IMR-90 (cell line): ENCODE measurements at regions not wholly inside any gene's neighbourhood (a gene's known extent, or its start where the extent isn't known, plus 50 kb on each side); places are given as distances from the start of the nearest gene placed in this dataset.

Experiments
- ATAC-seq: fragments of 200-7000 bp; cut with Tn5 transposase; 2 replicates; pipeline ENCODE4 v1.9.1; 2020; ENCODE audit warnings: low read depth, mild to moderate bottlenecking, moderate library complexity
- BruUV-seq: library from RNA; stranded (reverse); fragments of 400-500 nt; replicated peaks from 2 replicates; lab custom pipeline; 2021; lab: Mats Ljungman, UMichigan
- CTCF ChIA-PET: fragments of 300-600 bp; formaldehyde crosslinking; extraction: SDS; loops from one replicate; lab custom pipeline; 2021; ENCODE audit warnings: antibody characterized with exemption; lab: Yijun Ruan, JAX
- POLR2A ChIA-PET: fragments of 300-600 bp; sonication (Branson Sonifier 250); formaldehyde crosslinking; loops from one replicate; lab custom pipeline; 2022; ENCODE audit warnings: antibody characterized with exemption; ENCODE audit not compliant: unreplicated experiment; lab: Charles Lee
- DNase-seq: peaks from one replicate; pipeline ENCODE4 v3.0.0; 2013
- H2AFZ ChIP-seq: replicated peaks from 2 replicates; pipeline ENCODE3; 2013; ENCODE audit warnings: low read length, mild to moderate bottlenecking; ENCODE audit not compliant: poor library complexity
- H2AK5ac ChIP-seq: 2 replicates; pipeline ENCODE4 v1.6.1; 2013; ENCODE audit warnings: low read depth, low read length, inconsistent platforms
- H2AK9ac ChIP-seq: replicated peaks from 2 replicates; pipeline ENCODE3; 2013; ENCODE audit warnings: mild to moderate bottlenecking, low read depth, low read length, moderate library complexity; ENCODE audit not compliant: poor library complexity
- H2BK120ac ChIP-seq: 2 replicates; pipeline ENCODE4 v1.6.1; 2013; ENCODE audit warnings: low read depth, low read length, inconsistent platforms
- H2BK15ac ChIP-seq: 3 replicates; pipeline ENCODE4 v1.6.1; 2013; ENCODE audit warnings: low read depth, low read length, inconsistent platforms
- H2BK20ac ChIP-seq: 2 replicates; pipeline ENCODE4 v1.6.1; 2013; ENCODE audit warnings: low read depth, mild to moderate bottlenecking, inconsistent platforms, low read length, moderate library complexity
- H2BK5ac ChIP-seq: 2 replicates; pipeline ENCODE4 v1.6.1; 2013; ENCODE audit warnings: mild to moderate bottlenecking, low read depth, low read length, inconsistent platforms; ENCODE audit not compliant: poor library complexity, severe bottlenecking
- H3K14ac ChIP-seq: replicated peaks from 2 replicates; pipeline ENCODE4 v1.6.1; 2013; ENCODE audit warnings: low read depth, low read length, inconsistent platforms
- H3K18ac ChIP-seq: 2 replicates; pipeline ENCODE4 v1.6.1; 2013; ENCODE audit warnings: low read depth, low read length, control low read depth
- H3K23ac ChIP-seq: 2 replicates; pipeline ENCODE4 v1.6.1; 2013; ENCODE audit warnings: low read depth, low read length, inconsistent platforms
- H3K27ac ChIP-seq: 2 replicates; pipeline ENCODE4 v1.5.1; 2013; ENCODE audit warnings: mild to moderate bottlenecking, control low read depth, low read length; ENCODE audit not compliant: insufficient read depth
- H3K27me3 ChIP-seq: 2 replicates; pipeline ENCODE4 v1.6.1; 2013; ENCODE audit warnings: low read length; ENCODE audit not compliant: control insufficient read depth, insufficient read depth
- H3K36me3 ChIP-seq: 2 replicates; pipeline ENCODE4 v1.6.1; 2013; ENCODE audit warnings: low read length, mixed read lengths; ENCODE audit not compliant: control insufficient read depth, insufficient read depth
- H3K4ac ChIP-seq: 2 replicates; pipeline ENCODE4 v1.6.1; 2013; ENCODE audit warnings: low read depth, low read length, inconsistent platforms
- H3K4me1 ChIP-seq: 2 replicates; pipeline ENCODE4 v1.6.1; 2013; ENCODE audit warnings: low read length, mixed read lengths; ENCODE audit not compliant: control insufficient read depth, insufficient read depth
- H3K4me2 ChIP-seq: 2 replicates; pipeline ENCODE4 v1.6.1; 2013; ENCODE audit warnings: low read depth, mild to moderate bottlenecking, control low read depth, low read length, moderate library complexity
- H3K4me3 ChIP-seq: 2 replicates; pipeline ENCODE4 v1.5.1; 2013; ENCODE audit warnings: low read depth, mild to moderate bottlenecking, control low read depth, low read length, moderate library complexity; ENCODE audit not compliant: insufficient read depth
- H3K56ac ChIP-seq: 2 replicates; pipeline ENCODE4 v1.6.1; 2013; ENCODE audit warnings: low read length, inconsistent platforms; ENCODE audit not compliant: insufficient read depth; ENCODE audit errors: extremely low read depth
- H3K79me1 ChIP-seq, 2 experiments: 2 replicates each; pipeline ENCODE4 v1.6.1; 2013; ENCODE audit warnings: low read length in 2 of 2, inconsistent platforms in 1 of 2, low read depth in 1 of 2
- H3K9ac ChIP-seq: 2 replicates; pipeline ENCODE4 v1.6.1; 2013; ENCODE audit warnings: low read depth, low read length, control low read depth
- H3K9me1 ChIP-seq: 2 replicates; pipeline ENCODE4 v1.6.1; 2013; ENCODE audit warnings: low read length, inconsistent platforms; ENCODE audit not compliant: insufficient read depth
- H3K9me3 ChIP-seq: 2 replicates; pipeline ENCODE4 v1.6.1; 2013; ENCODE audit warnings: low read length; ENCODE audit not compliant: control insufficient read depth, insufficient read depth
- H4K20me1 ChIP-seq: 2 replicates; pipeline ENCODE4 v1.6.1; 2013; ENCODE audit warnings: low read length, inconsistent platforms; ENCODE audit not compliant: insufficient read depth
- H4K5ac ChIP-seq: 2 replicates; pipeline ENCODE4 v1.6.1; 2013; ENCODE audit warnings: mild to moderate bottlenecking, low read depth, low read length, control low read depth
- H4K8ac ChIP-seq, 2 experiments: 2 replicates each; pipeline ENCODE4 v1.6.1; 2013; ENCODE audit warnings: low read depth in 2 of 2, low read length in 2 of 2, control low read depth in 1 of 2, inconsistent platforms in 1 of 2
- H4K91ac ChIP-seq: 2 replicates; pipeline ENCODE4 v1.6.1; 2013; ENCODE audit warnings: low read depth, low read length, inconsistent platforms; ENCODE audit not compliant: insufficient read depth
- BHLHE40 ChIP-seq: fragments of 150-350 bp; IDR thresholded peaks from 2 replicates; pipeline ENCODE4 v1.6.1; 2016; ENCODE audit warnings: mild to moderate bottlenecking, low read depth, low read length
- CEBPB ChIP-seq: IDR thresholded peaks from 2 replicates; pipeline ENCODE4 v1.6.1; 2012; ENCODE audit warnings: low read depth, low read length, improper control_type of control experiment
- CHD1 ChIP-seq: IDR thresholded peaks from 2 replicates; pipeline ENCODE4 v1.6.1; 2012; ENCODE audit warnings: low read depth, low read length, improper control_type of control experiment
- FOS ChIP-seq: fragments of 150-350 bp; IDR thresholded peaks from 2 replicates; pipeline ENCODE4 v1.6.1; 2016; ENCODE audit warnings: low read depth, low read length
- MAFK ChIP-seq: IDR thresholded peaks from 2 replicates; pipeline ENCODE4 v1.6.1; 2012; ENCODE audit warnings: low read depth, low read length, improper control_type of control experiment
- MAZ ChIP-seq: IDR thresholded peaks from 2 replicates; pipeline ENCODE4 v1.6.1; 2012; ENCODE audit warnings: low read depth, mild to moderate bottlenecking, low read length, improper control_type of control experiment, moderate library complexity, borderline replicate concordance
- MXI1 ChIP-seq: IDR thresholded peaks from 2 replicates; pipeline ENCODE4 v1.6.1; 2012; ENCODE audit warnings: low read depth, mild to moderate bottlenecking, low read length, moderate library complexity, borderline replicate concordance
- NFE2L2 ChIP-seq: fragments of 150-350 bp; IDR thresholded peaks from 2 replicates; pipeline ENCODE4 v1.6.1; 2016; ENCODE audit warnings: low read depth, mild to moderate bottlenecking, low read length
- POLR2A ChIP-seq: IDR thresholded peaks from 2 replicates; pipeline ENCODE4 v1.6.1; 2012; ENCODE audit warnings: mild to moderate bottlenecking, low read depth, low read length
- RAD21 ChIP-seq: IDR thresholded peaks from 2 replicates; pipeline ENCODE4 v1.6.1; 2012; ENCODE audit warnings: low read length, improper control_type of control experiment
- RCOR1 ChIP-seq: IDR thresholded peaks from 2 replicates; pipeline ENCODE4 v1.6.1; 2012; ENCODE audit warnings: mild to moderate bottlenecking, low read length, improper control_type of control experiment; ENCODE audit not compliant: insufficient replicate concordance
- RFX5 ChIP-seq: IDR thresholded peaks from 2 replicates; pipeline ENCODE4 v1.8.0; 2012; ENCODE audit warnings: low read depth, mild to moderate bottlenecking, low read length, moderate library complexity
- SMC3 ChIP-seq: fragments of 150-350 bp; IDR thresholded peaks from 2 replicates; pipeline ENCODE4 v1.6.1; 2016; ENCODE audit warnings: low read depth, mild to moderate bottlenecking, antibody characterized with exemption, low read length, moderate library complexity
- WGBS, 2 experiments: methylation state at CpG; one replicate each; pipeline versions ENCODE4 v1.1.5 to v1.1.7; 2013; ENCODE audit warnings: missing lambda C conversion rate in 2 of 2; ENCODE audit not compliant: insufficient read length in 1 of 2; ENCODE audit errors: extremely low coverage in 2 of 2; 5-methylcytosine and 5-hydroxymethylcytosine counted together
- dilution Hi-C: fragments of 300-500 bp; cut with HindIII; formaldehyde crosslinking; loops from one replicate; pipeline ENCODE4 v1.14.3; 2018; ENCODE audit warnings: low sequenced_read_pairs; ENCODE audit not compliant: unreplicated experiment
- in situ Hi-C: fragments of 300-500 bp; cut with MboI; formaldehyde crosslinking; loops from 3 replicates; pipeline ENCODE4 v1.14.3; 2019; ENCODE audit warnings: low sequenced_read_pairs, inconsistent platforms, mixed read lengths
- intact Hi-C: fragments of 100-400 bp; cut with micrococcal nuclease; formaldehyde crosslinking; loops from 2 replicates; pipeline ENCODE4 v1.10.0; 2022
- TF ChIP-seq, protein P1 (sequence below): conservative IDR thresholded peaks from 2 replicates; pipeline ENCODE4 v1.5.1; 2012; ENCODE audit warnings: mild to moderate bottlenecking, low read depth, low read length, improper control_type of control experiment
- TF ChIP-seq, protein P2 (sequence below): fragments of 150-350 bp; IDR thresholded peaks from 2 replicates; pipeline ENCODE4 v1.6.1; 2016; ENCODE audit warnings: low read depth, mild to moderate bottlenecking, low read length, moderate library complexity, borderline replicate concordance
- TF ChIP-seq, protein P3 (sequence below): fragments of 150-350 bp; IDR thresholded peaks from 2 replicates; pipeline ENCODE4 v1.6.1; 2017; ENCODE audit warnings: mild to moderate bottlenecking, antibody characterized with exemption, low read length, low read depth

DNA sequence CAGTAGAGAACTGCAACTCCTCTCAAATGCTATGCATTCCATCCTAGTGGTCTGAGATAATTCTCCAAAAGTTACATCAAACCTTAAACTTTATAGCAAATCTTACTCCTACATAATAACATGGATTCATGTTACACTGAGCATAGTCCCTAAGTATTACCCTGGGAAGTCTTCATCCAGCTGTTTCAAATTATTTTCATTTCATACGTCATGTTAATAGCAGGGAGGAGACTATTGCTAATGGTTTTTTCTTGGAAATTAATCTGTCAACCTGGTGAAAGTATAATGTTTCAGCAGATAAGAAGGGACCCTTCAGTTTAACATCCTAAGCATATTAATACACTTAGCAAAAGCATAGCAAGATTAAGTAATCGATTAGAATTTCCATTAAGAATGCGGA, 318.1 kb downstream of the USP25 start:
- Histone ChIP-seq H3K79me1 (no peaks in the 10 kb centered on the region), H3K23ac (no peak overlapping the region), H3K18ac (no peak overlapping the region), H4K8ac (no peak overlapping the region), H3K9me1 (no peaks in the 10 kb centered on the region), H3K9ac (no peak overlapping the region), H3K36me3 (no peaks in the 10 kb centered on the region), H2AK5ac (no peak overlapping the region), H4K20me1 (no peaks in the 10 kb centered on the region), H4K91ac (no peak overlapping the region), H4K5ac (no peak overlapping the region), H3K14ac (no peak overlapping the region), H2BK20ac (no peak overlapping the region), H3K56ac (no peak overlapping the region), H2BK15ac (no peak overlapping the region), H2AFZ (no peak overlapping the region), H3K4me2 (no peak overlapping the region), H3K9me3 (no peaks in the 10 kb centered on the region), H2BK5ac (no peak overlapping the region), H3K4me3 (no peak overlapping the region), H3K27me3 (no peaks in the 10 kb centered on the region), H2AK9ac (no peak overlapping the region), H3K4me1 (0 out of 2 replicates have a peak, but pooled peaks cover 2% of the 10 kb centered on the region), H3K4ac (no peak overlapping the region), H2BK120ac (no peak overlapping the region), H3K27ac (no peak overlapping the region)
- in situ Hi-C loops (no loop called here), dilution Hi-C loops (no loop called here), intact Hi-C loops (no loop called here)
- ChIA-PET POLR2A (no interaction called here), CTCF (no interaction called here)
- ATAC-seq, result peak; percentile 95
- TF ChIP-seq MXI1, result no peak
- TF ChIP-seq MAFK, result no peak
- no peak for TF ChIP-seq CEBPB
- no peak for TF ChIP-seq CHD1
- TF ChIP-seq FOS, result no peak
- no peak for TF ChIP-seq RCOR1
- TF ChIP-seq MAZ, result no peak
- TF ChIP-seq, protein P1, sequence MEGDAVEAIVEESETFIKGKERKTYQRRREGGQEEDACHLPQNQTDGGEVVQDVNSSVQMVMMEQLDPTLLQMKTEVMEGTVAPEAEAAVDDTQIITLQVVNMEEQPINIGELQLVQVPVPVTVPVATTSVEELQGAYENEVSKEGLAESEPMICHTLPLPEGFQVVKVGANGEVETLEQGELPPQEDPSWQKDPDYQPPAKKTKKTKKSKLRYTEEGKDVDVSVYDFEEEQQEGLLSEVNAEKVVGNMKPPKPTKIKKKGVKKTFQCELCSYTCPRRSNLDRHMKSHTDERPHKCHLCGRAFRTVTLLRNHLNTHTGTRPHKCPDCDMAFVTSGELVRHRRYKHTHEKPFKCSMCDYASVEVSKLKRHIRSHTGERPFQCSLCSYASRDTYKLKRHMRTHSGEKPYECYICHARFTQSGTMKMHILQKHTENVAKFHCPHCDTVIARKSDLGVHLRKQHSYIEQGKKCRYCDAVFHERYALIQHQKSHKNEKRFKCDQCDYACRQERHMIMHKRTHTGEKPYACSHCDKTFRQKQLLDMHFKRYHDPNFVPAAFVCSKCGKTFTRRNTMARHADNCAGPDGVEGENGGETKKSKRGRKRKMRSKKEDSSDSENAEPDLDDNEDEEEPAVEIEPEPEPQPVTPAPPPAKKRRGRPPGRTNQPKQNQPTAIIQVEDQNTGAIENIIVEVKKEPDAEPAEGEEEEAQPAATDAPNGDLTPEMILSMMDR, result no peak
- TF ChIP-seq, protein P2, sequence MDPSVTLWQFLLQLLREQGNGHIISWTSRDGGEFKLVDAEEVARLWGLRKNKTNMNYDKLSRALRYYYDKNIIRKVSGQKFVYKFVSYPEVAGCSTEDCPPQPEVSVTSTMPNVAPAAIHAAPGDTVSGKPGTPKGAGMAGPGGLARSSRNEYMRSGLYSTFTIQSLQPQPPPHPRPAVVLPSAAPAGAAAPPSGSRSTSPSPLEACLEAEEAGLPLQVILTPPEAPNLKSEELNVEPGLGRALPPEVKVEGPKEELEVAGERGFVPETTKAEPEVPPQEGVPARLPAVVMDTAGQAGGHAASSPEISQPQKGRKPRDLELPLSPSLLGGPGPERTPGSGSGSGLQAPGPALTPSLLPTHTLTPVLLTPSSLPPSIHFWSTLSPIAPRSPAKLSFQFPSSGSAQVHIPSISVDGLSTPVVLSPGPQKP, result no peak
- TF ChIP-seq SMC3, result no peak
- TF ChIP-seq POLR2A, result no peak
- TF ChIP-seq, protein P3, sequence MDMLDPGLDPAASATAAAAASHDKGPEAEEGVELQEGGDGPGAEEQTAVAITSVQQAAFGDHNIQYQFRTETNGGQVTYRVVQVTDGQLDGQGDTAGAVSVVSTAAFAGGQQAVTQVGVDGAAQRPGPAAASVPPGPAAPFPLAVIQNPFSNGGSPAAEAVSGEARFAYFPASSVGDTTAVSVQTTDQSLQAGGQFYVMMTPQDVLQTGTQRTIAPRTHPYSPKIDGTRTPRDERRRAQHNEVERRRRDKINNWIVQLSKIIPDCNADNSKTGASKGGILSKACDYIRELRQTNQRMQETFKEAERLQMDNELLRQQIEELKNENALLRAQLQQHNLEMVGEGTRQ, result no peak
- no peak for TF ChIP-seq BHLHE40
- no peak for TF ChIP-seq NFE2L2
- TF ChIP-seq RAD21, result no peak
- TF ChIP-seq RFX5, result no peak
- DNase-seq, result peak; percentile 80
- WGBS, 2 experiments, result no CpG with 5 or more reads among the region's 3 CpGs
- no TSS peak for BruUV-seq
